ENCODE measurements at regions not wholly inside any gene's neighbourhood (a gene's known extent, or its start where the extent isn't known, plus 50 kb on each side); places are given as distances from the start of the nearest gene placed in this dataset.

- no peak for TF ChIP-seq EZH2 (IDR thresholded peaks at IDR 0.05; ENCODE audit: insufficient read depth, low read length)
- no peak for TF ChIP-seq CTCF (IDR thresholded peaks at IDR 0.05; ENCODE audit: insufficient read depth, low read depth, low read length)
These were observed 369.2 kb upstream of the KLF6 start for GRCh38 chr10:4154191-4154715.
